SU-DHL-6 (cell line): ENCODE measurements at regions not wholly inside any gene's neighbourhood (a gene's known extent, or its start where the extent isn't known, plus 50 kb on each side); places are given as distances from the start of the nearest gene placed in this dataset.

Experiments used
- EZH2phosphoT487 ChIP-seq: fragments of 200-600 bp; sonication (generic), shearing (Covaris generic); conservative IDR thresholded peaks from 2 replicates; pipeline ENCODE4 v1.6.1; 2018; ENCODE audit warnings: mild to moderate bottlenecking, antibody characterized with exemption, low read length, moderate library complexity, mixed read lengths
- TF ChIP-seq, protein P1 (sequence below): fragments of 200-600 bp; sonication (generic); IDR thresholded peaks from one replicate; pipeline ENCODE4 v1.5.1; 2017; ENCODE audit warnings: antibody characterized with exemption, mild to moderate bottlenecking, low read length, moderate library complexity; ENCODE audit not compliant: insufficient read depth, poor library complexity, severe bottlenecking

DNA sequence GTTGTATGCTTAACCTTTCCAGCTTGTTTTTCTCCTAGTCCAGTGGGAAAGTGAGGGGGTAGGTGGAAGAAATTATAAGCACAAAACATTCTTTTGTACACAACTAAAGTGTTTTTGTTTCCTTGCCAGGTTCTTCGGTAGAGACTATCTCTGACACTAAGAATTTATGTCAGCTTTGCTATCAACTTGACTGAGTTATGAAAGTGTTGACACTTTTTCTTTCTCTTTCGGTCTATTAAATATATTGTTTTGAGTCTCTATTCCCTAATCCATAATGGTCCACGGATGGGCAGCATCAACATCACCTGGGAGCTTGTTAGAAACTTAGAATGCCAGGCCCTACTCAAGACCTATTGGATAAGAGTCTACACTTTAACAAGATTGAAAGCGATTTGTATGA lies 195.0 kb upstream of the ATP10B start:
- TF ChIP-seq, protein P1, sequence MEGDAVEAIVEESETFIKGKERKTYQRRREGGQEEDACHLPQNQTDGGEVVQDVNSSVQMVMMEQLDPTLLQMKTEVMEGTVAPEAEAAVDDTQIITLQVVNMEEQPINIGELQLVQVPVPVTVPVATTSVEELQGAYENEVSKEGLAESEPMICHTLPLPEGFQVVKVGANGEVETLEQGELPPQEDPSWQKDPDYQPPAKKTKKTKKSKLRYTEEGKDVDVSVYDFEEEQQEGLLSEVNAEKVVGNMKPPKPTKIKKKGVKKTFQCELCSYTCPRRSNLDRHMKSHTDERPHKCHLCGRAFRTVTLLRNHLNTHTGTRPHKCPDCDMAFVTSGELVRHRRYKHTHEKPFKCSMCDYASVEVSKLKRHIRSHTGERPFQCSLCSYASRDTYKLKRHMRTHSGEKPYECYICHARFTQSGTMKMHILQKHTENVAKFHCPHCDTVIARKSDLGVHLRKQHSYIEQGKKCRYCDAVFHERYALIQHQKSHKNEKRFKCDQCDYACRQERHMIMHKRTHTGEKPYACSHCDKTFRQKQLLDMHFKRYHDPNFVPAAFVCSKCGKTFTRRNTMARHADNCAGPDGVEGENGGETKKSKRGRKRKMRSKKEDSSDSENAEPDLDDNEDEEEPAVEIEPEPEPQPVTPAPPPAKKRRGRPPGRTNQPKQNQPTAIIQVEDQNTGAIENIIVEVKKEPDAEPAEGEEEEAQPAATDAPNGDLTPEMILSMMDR: no peak
- no peak for TF ChIP-seq EZH2phosphoT487
